HG03460 (cell line): ENCODE measurements at regions not wholly inside any gene's neighbourhood (a gene's known extent, or its start where the extent isn't known, plus 50 kb on each side); places are given as distances from the start of the nearest gene placed in this dataset.
"Not testable (repeated sequence)": the region's sequence is repeated elsewhere in the genome, so short reads cannot be mapped to it uniquely, and the experiment has no call there.

Experiments
- ATAC-seq: cut with Tn5 transposase; IDR thresholded peaks from one replicate; pipeline ENCODE4 v1.9.1; 2021; ENCODE audit not compliant: unreplicated experiment

- ATAC-seq: no peak
Observed at GRCh38 chr7:19537942-19538401, 170.9 kb downstream of the POLR1F start.

GRCh38 chr7:19533266-19533665 lies 175.6 kb downstream of the POLR1F start:
- ATAC-seq: no peak

GRCh38 chr7:19530852-19531251 lies 178.0 kb downstream of the POLR1F start:
- ATAC-seq: no peak

GRCh38 chr7:19530261-19530660 lies 178.6 kb downstream of the POLR1F start:
- no peak for ATAC-seq

- no peak for ATAC-seq
Observed at GRCh38 chr7:19526639-19527038, 182.2 kb downstream of the POLR1F start.

- ATAC-seq: no peak
Observed at GRCh38 chr7:19522486-19522885, 186.4 kb downstream of the POLR1F start.

- no peak for ATAC-seq
Observed at GRCh38 chr7:19520392-19520791, 188.4 kb downstream of the POLR1F start.

GRCh38 chr7:19519443-19520021 lies 189.3 kb downstream of the POLR1F start:
- ATAC-seq: no peak

GRCh38 chr7:19517546-19517945 lies 191.3 kb downstream of the POLR1F start:
- ATAC-seq: not testable (repeated sequence)

GRCh38 chr7:19508821-19509220 lies 200.0 kb downstream of the POLR1F start:
- ATAC-seq: no peak

GRCh38 chr7:19508124-19508523 lies 200.7 kb downstream of the POLR1F start:
- no peak for ATAC-seq

- ATAC-seq: no peak
Observed at GRCh38 chr7:19491821-19492452, 216.9 kb downstream of the POLR1F start.

- no peak for ATAC-seq
Observed at GRCh38 chr7:19491371-19491770, 217.5 kb downstream of the POLR1F start.

- ATAC-seq: no peak
Observed at GRCh38 chr7:19489162-19489820, 219.5 kb downstream of the POLR1F start.

GRCh38 chr7:19488056-19488455 lies 220.8 kb downstream of the POLR1F start:
- ATAC-seq: no peak

- no peak for ATAC-seq
Observed at GRCh38 chr7:19482628-19483027, 226.2 kb downstream of the POLR1F start.

GRCh38 chr7:19480383-19480782 lies 228.5 kb downstream of the POLR1F start:
- no peak for ATAC-seq

- ATAC-seq: no peak
Observed at GRCh38 chr7:19470031-19470430, 238.8 kb downstream of the POLR1F start.

GRCh38 chr7:19465861-19466260 lies 243.0 kb downstream of the POLR1F start:
- ATAC-seq: no peak

- ATAC-seq: no peak
Observed at GRCh38 chr7:19464751-19465150, 244.1 kb downstream of the POLR1F start.

- ATAC-seq: no peak
Observed at GRCh38 chr7:19464241-19464640, 244.6 kb downstream of the POLR1F start.

GRCh38 chr7:19463581-19463980 lies 245.3 kb downstream of the POLR1F start:
- ATAC-seq: no peak
